Activated CD8-positive, alpha-beta T cell treated with anti-CD3 and anti-CD28 coated beads for 36 hours (primary cell): ENCODE measurements at regions not wholly inside any gene's neighbourhood (a gene's known extent, or its start where the extent isn't known, plus 50 kb on each side); places are given as distances from the start of the nearest gene placed in this dataset.

Experiments
- ATAC-seq: fragments of 200-7000 bp; cut with Tn5 transposase; one replicate; pipeline ENCODE4 v1.10.0; 2021; ENCODE audit warnings: mild to moderate bottlenecking, moderate library complexity
- CTCF ChIA-PET: fragments of 350-600 bp; sonication (Branson Sonifier 250); formaldehyde crosslinking; loops from one replicate; lab custom pipeline; 2021; ENCODE audit warnings: antibody characterized with exemption; lab: Charles Lee
- POLR2A ChIA-PET: fragments of 350-600 bp; sonication (Branson Sonifier 250); formaldehyde crosslinking; loops from one replicate; lab custom pipeline; 2021; ENCODE audit warnings: antibody characterized with exemption; lab: Charles Lee
- DNase-seq: peaks from one replicate; pipeline ENCODE4 v3.0.0-alpha.2; 2020
- H3K27ac Mint-ChIP-seq: one replicate; pipeline ENCODE4 v1.8.0; 2021; ENCODE audit warnings: mild to moderate bottlenecking, mixed read lengths
- H3K27me3 Mint-ChIP-seq: one replicate; pipeline ENCODE4 v1.8.0; 2021; ENCODE audit warnings: mixed read lengths
- H3K36me3 Mint-ChIP-seq: one replicate; pipeline ENCODE4 v1.8.0; 2021; ENCODE audit warnings: low read depth, mixed read lengths
- H3K4me1 Mint-ChIP-seq: one replicate; pipeline ENCODE4 v1.8.0; 2021; ENCODE audit warnings: low read depth, mixed read lengths
- H3K4me3 Mint-ChIP-seq: one replicate; pipeline ENCODE4 v1.8.0; 2021; ENCODE audit warnings: mild to moderate bottlenecking, moderate library complexity, mixed read lengths
- H3K9me3 Mint-ChIP-seq: one replicate; pipeline ENCODE4 v1.8.0; 2021; ENCODE audit warnings: mixed read lengths
- CTCF ChIP-seq: fragments of 200-600 bp; IDR thresholded peaks from one replicate; pipeline ENCODE4 v1.8.0; 2022; ENCODE audit warnings: antibody characterized with exemption, mild to moderate bottlenecking
- intact Hi-C: fragments of 100-400 bp; cut with micrococcal nuclease; formaldehyde crosslinking; loops from one replicate; pipeline ENCODE4 v1.10.0; 2022

GRCh38 chr7:106814887-106815286 is 50.2 kb upstream of the PIK3CG start:
- intact Hi-C loops: no loop called here
- ChIA-PET CTCF (no interaction called here), POLR2A (no interaction called here)
- H3K4me1 Mint-ChIP-seq: peaks cover 3% of the 10 kb centered on the region
- H3K4me3 Mint-ChIP-seq: no peak overlapping the region
- H3K36me3 Mint-ChIP-seq: no peaks in the 10 kb centered on the region
- DNase-seq (no peak), ATAC-seq (no peak)
- H3K27ac Mint-ChIP-seq: no peak overlapping the region
- H3K9me3 Mint-ChIP-seq: no peaks in the 10 kb centered on the region
- no peaks in the 10 kb centered on the region for H3K27me3 Mint-ChIP-seq
- TF ChIP-seq CTCF: no peak
